NCI-H82 (cell line): ENCODE measurements at regions not wholly inside any gene's neighbourhood (a gene's known extent, or its start where the extent isn't known, plus 50 kb on each side); places are given as distances from the start of the nearest gene placed in this dataset.
A peak's percentile ranks its signal among the peaks of the same experiment; 100 is the strongest.
"Not testable (repeated sequence)": the region's sequence is repeated elsewhere in the genome, so short reads cannot be mapped to it uniquely, and the experiment has no call there.

Experiments
- DNase-seq: peaks from one replicate; lab custom pipeline; 2025; lab: John Stamatoyannopoulos, UW

DNA sequence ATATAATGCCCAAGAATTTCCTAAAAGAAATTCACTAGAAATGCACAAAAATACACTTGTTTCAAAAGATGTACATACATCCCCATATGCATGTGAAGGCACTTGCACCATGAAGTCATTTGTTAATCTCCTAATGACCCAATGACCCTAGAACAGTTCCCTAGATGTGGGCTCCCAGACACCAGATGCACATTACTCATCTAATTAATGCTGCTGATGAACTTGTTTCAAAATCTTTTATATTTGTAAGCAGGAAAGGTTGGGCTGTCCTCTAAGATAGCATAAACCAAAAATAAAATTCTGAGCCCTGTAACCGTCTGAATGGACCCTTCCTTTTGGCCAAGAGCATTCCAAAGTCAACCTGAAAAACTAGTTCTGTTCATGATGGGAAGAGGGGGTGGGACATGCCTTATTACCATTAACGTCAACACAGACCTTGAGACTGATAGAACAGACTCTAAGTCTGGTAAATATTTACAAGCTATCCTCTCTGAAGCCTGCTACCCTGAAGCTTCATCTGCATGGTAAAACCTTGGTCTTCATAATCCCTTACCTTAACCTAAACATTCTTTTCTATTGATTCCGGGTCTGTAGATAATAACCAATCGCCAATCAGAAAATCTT, 91.0 kb upstream of the DAPK1 start:
- no peak for DNase-seq

GRCh38 chr9:87410047-87411005, 87.3 kb upstream of the DAPK1 start:
- not testable (repeated sequence) for DNase-seq

DNA sequence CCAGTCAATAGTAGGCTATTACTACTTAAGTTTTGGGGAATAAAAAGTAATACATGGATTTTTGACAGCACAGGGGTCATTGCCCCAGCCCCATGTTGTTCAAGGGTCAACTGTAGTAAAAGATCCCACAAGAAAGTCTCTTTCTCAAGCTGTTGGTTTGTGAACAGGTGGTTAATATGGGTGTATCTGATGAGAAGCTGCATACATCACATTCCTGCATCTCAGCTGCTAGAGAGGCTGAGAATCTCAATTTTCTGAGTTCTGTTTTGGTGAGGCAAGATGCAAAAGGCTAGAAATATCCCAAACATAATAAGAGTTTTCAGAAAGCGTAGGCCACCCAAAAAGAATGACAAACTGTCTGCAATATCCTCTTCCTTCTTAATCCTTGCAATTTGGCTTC, 76.8 kb upstream of the DAPK1 start:
- no peak for DNase-seq

DNA sequence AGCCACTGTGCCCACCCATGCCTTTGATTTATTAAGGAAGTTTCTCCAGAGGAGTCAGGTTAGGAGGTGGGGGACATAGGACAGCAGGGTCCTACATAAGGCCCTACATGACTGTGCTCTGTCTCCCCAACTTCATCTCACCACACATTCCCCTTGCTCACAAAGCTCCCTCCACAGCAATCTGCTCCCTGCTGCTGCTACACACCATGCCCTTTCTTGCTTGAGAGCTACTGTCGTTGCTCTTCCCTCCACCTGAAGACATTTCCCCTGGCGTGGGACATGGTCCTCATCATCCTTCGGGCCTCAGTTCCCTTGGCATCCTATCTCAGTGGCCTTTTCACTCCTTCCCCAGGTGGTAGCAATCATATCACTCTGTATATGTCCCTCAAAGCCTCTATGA, 75.9 kb upstream of the DAPK1 start:
- DNase-seq = no peak

DNA sequence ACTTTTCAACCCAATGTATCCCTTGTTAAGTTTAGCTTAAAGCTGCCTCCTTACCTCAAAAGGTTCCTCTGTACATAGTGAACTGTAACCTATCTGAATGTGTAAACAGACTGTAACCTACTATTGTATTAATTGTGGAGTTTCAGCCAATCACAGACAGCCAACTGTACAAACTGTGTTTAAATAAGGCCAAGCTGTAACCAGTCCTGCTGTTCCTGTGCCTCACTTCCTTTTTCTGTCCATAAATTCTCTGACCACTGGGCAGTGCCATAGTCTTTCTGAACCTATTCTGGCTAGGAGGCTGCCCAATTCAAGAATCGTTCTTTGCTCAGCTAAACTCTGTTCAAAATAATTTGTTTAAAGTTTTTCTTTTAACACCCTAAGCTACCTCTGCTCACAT, 74.7 kb upstream of the DAPK1 start:
- no peak for DNase-seq

- not testable (repeated sequence) for DNase-seq
Measured at GRCh38 chr9:87423885-87424284, 73.8 kb upstream of the DAPK1 start.

GRCh38 chr9:87425202-87425601, 72.5 kb upstream of the DAPK1 start:
- no peak for DNase-seq

- DNase-seq = no peak
Measured at GRCh38 chr9:87427851-87428506, 69.7 kb upstream of the DAPK1 start.

- no peak for DNase-seq
Measured at GRCh38 chr9:87428659-87429058, 69.0 kb upstream of the DAPK1 start.

DNA sequence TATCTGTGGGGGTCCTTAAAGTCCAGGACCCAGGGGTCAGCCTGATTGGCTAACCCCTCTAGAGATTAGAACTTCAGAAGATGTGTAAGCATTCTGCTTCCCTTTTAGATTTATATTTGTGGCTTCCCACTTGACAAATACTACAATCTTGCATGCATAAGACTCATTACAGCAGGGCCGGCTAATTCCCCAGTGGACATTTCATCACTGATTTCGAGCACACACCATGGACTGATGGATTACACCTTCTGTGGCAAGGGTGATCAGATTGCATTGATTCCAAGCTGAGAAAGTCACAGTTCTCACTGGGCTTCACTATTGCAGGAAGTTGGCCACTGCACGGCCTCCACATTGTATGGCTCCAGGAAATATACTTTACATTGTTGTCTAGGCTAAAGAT, 65.8 kb upstream of the DAPK1 start:
- DNase-seq = no peak

GRCh38 chr9:87433853-87434252, 63.8 kb upstream of the DAPK1 start:
- peak; percentile 40 for DNase-seq

GRCh38 chr9:87434366-87434765, 63.3 kb upstream of the DAPK1 start:
- no peak for DNase-seq

- no peak for DNase-seq
Measured at GRCh38 chr9:87435189-87435880, 62.3 kb upstream of the DAPK1 start.

- no peak for DNase-seq
Measured at GRCh38 chr9:87436716-87437115, 61.0 kb upstream of the DAPK1 start.

DNA sequence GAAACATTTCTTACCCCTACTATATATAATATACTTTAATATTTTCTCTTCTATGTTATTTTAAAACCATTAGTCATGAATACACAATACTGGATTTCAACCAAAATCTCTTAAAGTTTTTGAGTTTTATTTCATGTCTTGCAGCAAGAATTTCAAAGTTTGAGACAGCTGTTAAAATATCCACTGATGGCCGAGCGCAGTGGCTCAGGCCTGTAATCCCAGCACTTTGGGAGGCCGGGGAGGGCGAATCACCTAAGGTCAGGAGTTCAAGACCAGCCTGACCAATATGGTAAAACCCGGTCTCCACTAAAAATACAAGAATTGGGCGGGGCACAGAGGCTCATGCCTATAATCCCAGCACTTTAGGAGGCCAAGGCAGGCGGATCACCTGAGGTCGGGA, 59.7 kb upstream of the DAPK1 start:
- DNase-seq = no peak

GRCh38 chr9:87441251-87441650, 56.4 kb upstream of the DAPK1 start:
- no peak for DNase-seq

- no peak for DNase-seq
Measured at GRCh38 chr9:87442451-87442850, 55.2 kb upstream of the DAPK1 start.

DNA sequence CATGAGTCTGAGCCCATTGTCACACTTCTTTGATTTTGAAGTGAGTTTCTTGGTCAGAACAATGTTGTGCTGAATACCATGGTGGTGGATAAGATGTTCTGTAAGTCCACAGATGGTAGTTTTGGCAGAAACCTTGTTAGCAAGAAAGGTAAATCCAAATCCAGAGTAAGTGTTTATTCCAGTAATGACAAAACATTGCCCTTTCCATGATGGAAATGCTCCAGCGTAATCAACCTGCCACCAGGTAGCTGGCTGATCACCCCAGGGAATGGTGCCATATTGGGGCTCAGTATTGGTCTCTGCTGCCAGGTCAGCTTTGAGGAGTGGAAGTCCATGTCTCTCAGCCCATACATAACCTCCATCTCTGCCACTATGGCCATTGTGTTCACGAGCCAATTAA, 54.7 kb upstream of the DAPK1 start:
- no peak for DNase-seq

DNA sequence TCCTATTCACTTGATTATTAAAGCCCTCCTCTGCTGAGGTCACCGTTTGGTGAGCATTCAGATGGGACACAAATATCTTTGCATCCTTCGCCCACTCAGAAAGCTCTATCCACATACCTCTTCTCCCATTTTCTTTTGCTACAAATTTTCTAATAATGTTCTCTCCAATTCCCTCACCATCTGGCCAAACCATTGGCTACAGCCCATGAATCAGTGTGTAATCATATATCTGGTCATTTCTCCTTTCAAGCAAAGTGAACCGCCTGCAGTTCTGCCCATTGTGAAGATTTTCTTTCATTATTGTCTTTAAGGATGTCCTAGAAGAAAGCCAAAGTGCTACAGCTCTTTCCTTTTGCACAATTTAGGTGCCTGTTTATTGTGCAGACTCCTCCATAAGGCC, 54.2 kb upstream of the DAPK1 start:
- DNase-seq = no peak

DNA sequence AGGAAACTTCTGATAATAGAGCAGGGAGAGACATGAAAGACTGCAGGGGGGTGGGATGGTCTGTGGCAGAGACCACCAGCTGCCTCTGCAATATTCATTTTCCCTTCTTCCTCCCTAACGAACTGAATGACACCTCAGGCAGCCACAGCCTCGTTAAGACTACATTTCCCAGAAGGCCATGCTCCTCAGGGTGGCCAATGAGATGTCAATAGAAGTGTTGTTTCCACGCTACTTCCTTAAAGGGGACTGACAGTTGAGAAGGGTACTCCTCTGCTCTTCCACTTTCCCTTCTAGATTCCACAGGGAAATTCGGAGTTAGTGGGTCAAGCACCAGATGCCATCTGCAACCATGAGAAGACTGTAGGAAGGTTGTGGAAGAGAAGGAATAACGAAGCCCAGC, 52.0 kb upstream of the DAPK1 start:
- DNase-seq = peak; percentile 43

- no peak for DNase-seq
Measured at GRCh38 chr9:87446527-87446926, 51.1 kb upstream of the DAPK1 start.
